Tibial nerve (tissue), 4 donors: ENCODE measurements at regions not wholly inside any gene's neighbourhood (a gene's known extent, or its start where the extent isn't known, plus 50 kb on each side); places are given as distances from the start of the nearest gene placed in this dataset.
"Not testable (repeated sequence)": the region's sequence is repeated elsewhere in the genome, so short reads cannot be mapped to it uniquely, and the experiment has no call there.

Experiments used
- DNase-seq, 2 donors: peaks; one replicate each; pipeline ENCODE4 v3.0.0-alpha.2; 2019; ENCODE audit warnings: low spot score in 2 of 2
- H3K27ac ChIP-seq, 4 donors: fragments of 200-600 bp; sonication (generic) in 3 of 4; one replicate each; pipeline ENCODE4 v1.5.1; 2017 to 2019; ENCODE audit warnings: mild to moderate bottlenecking in 1 of 4
- H3K27me3 ChIP-seq, 2 donors: fragments of 200-600 bp; sonication (generic) in 1 of 2; one replicate each; pipeline versions ENCODE4 v1.5.1 to v1.6.0; 2017 to 2019
- H3K36me3 ChIP-seq, 3 donors: fragments of 200-600 bp; sonication (generic); one replicate each; pipeline ENCODE4 v1.5.1; 2018 to 2019
- H3K4me1 ChIP-seq, 4 donors: fragments of 200-600 bp; sonication (generic) in 3 of 4; one replicate each; pipeline ENCODE4 v1.5.1; 2017 to 2019
- H3K4me3 ChIP-seq, 4 donors: fragments of 200-600 bp; sonication (generic) in 3 of 4; one replicate each; pipeline ENCODE4 v1.5.1; 2017 to 2019; ENCODE audit warnings: mild to moderate bottlenecking in 1 of 4, moderate library complexity in 1 of 4
- H3K9me3 ChIP-seq, 4 donors: fragments of 200-600 bp; sonication (generic) in 3 of 4; one replicate each; pipeline ENCODE4 v1.5.1; 2017 to 2019
- CTCF ChIP-seq, 5 experiments: fragments of 200-600 bp in 3 of 5; fragments of 450-650 bp in 2 of 5; sonication (generic) in 3 of 5; IDR thresholded peaks; one replicate each; pipeline ENCODE4 v1.5.1; 2016 to 2019; ENCODE audit warnings: antibody characterized with exemption in 5 of 5, mild to moderate bottlenecking in 3 of 5, moderate library complexity in 2 of 5
- EP300 ChIP-seq, 2 donors: sonication (generic); formaldehyde crosslinking; IDR thresholded peaks; one replicate each; pipeline ENCODE4 v1.6.1; 2017; ENCODE audit warnings: antibody characterized with exemption in 2 of 2, mild to moderate bottlenecking in 1 of 2
- POLR2A ChIP-seq, 2 donors: fragments of 450-650 bp; IDR thresholded peaks; one replicate each; pipeline ENCODE4 v1.6.1; 2017; ENCODE audit warnings: antibody characterized with exemption in 2 of 2, mild to moderate bottlenecking in 2 of 2, moderate library complexity in 2 of 2
- WGBS, 2 donors: methylation state at CpG; one replicate each; pipeline ENCODE4 v1.1.5; 2018; 5-methylcytosine and 5-hydroxymethylcytosine counted together

- H3K36me3 ChIP-seq: no peaks in the 10 kb centered on the region
- 77 to 83% methylated on average over 3 of the region's 3 CpGs for WGBS, 2 donors
- no peak for DNase-seq
- H3K4me1 ChIP-seq: no peaks in the 10 kb centered on the region
- H3K4me3 ChIP-seq: no peak overlapping the region
- no peaks in the 10 kb centered on the region for H3K27me3 ChIP-seq
- H3K9me3 ChIP-seq: no peaks in the 10 kb centered on the region
- TF ChIP-seq CTCF (IDR thresholded peaks at IDR 0.05) (no peak), EP300 (IDR thresholded peaks at IDR 0.05) (no peak), POLR2A (IDR thresholded peaks at IDR 0.05) (no peak)
- no peak overlapping the region for H3K27ac ChIP-seq
These were observed 312.0 kb upstream of the FGF13 start for GRCh38 chrX:139023531-139023930.

GRCh38 chrX:139020801-139021200 lies 309.3 kb upstream of the FGF13 start:
- Histone ChIP-seq H3K27me3 (no peaks in the 10 kb centered on the region), H3K9me3 (no peaks in the 10 kb centered on the region), H3K27ac (no peak overlapping the region), H3K36me3 (no peaks in the 10 kb centered on the region), H3K4me1 (no peaks in the 10 kb centered on the region), H3K4me3 (no peak overlapping the region)
- WGBS, 2 donors: 57 to 77% methylated on average over 3 of the region's 3 CpGs
- DNase-seq: no peak
- TF ChIP-seq CTCF (IDR thresholded peaks at IDR 0.05): no peak
- TF ChIP-seq POLR2A (IDR thresholded peaks at IDR 0.05): no peak
- TF ChIP-seq EP300 (IDR thresholded peaks at IDR 0.05): no peak

GRCh38 chrX:139018436-139018835 lies 306.9 kb upstream of the FGF13 start:
- no peak overlapping the region for H3K27ac ChIP-seq
- H3K27me3 ChIP-seq: no peaks in the 10 kb centered on the region
- H3K36me3 ChIP-seq: no peaks in the 10 kb centered on the region
- H3K4me3 ChIP-seq: no peak overlapping the region
- TF ChIP-seq CTCF (IDR thresholded peaks at IDR 0.05): no peak
- TF ChIP-seq EP300 (IDR thresholded peaks at IDR 0.05): no peak
- TF ChIP-seq POLR2A (IDR thresholded peaks at IDR 0.05): no peak
- H3K4me1 ChIP-seq: no peaks in the 10 kb centered on the region
- H3K9me3 ChIP-seq: peaks cover 0 to 9% (median 0%) of the 10 kb centered on the region in 4 donors
- no peak for DNase-seq
- 54% methylated on average over 2 of the region's 2 CpGs for WGBS, 2 donors

- Histone ChIP-seq H3K4me3 (no peak overlapping the region), H3K4me1 (no peaks in the 10 kb centered on the region), H3K9me3 (peaks cover 0 to 18% (median 0%) of the 10 kb centered on the region in 4 donors), H3K27ac (no peak overlapping the region), H3K36me3 (no peaks in the 10 kb centered on the region), H3K27me3 (no peaks in the 10 kb centered on the region)
- DNase-seq: no peak
- 87 to 100% methylated on average over 1 of the region's 1 CpG for WGBS, 2 donors
- TF ChIP-seq CTCF (IDR thresholded peaks at IDR 0.05): no peak
These were observed 304.1 kb upstream of the FGF13 start for GRCh38 chrX:139015627-139016026.

GRCh38 chrX:139008185-139008584 lies 296.7 kb upstream of the FGF13 start:
- TF ChIP-seq POLR2A (IDR thresholded peaks at IDR 0.05): no peak
- TF ChIP-seq EP300 (IDR thresholded peaks at IDR 0.05): no peak
- TF ChIP-seq CTCF (IDR thresholded peaks at IDR 0.05): no peak
- no peaks in the 10 kb centered on the region for H3K27me3 ChIP-seq
- no peak overlapping the region for H3K27ac ChIP-seq
- H3K4me3 ChIP-seq: no peak overlapping the region
- peaks cover 0 to 13% (median 0%) of the 10 kb centered on the region in 4 donors for H3K9me3 ChIP-seq
- WGBS, 2 donors: 84 to 88% methylated on average over 2 to 3 of the region's 4 CpGs
- no peaks in the 10 kb centered on the region for H3K4me1 ChIP-seq
- no peak for DNase-seq
- no peaks in the 10 kb centered on the region for H3K36me3 ChIP-seq

GRCh38 chrX:139003856-139004527 lies 292.5 kb upstream of the FGF13 start:
- H3K27me3 ChIP-seq, H3K36me3 ChIP-seq, DNase-seq, H3K27ac ChIP-seq, H3K4me3 ChIP-seq, H3K4me1 ChIP-seq, H3K9me3 ChIP-seq: not testable (repeated sequence)
- 95 to 100% methylated on average over 6 to 31 of the region's 34 CpGs for WGBS, 2 donors
